Neural progenitor cell (in vitro differentiated cells): ENCODE measurements at regions not wholly inside any gene's neighbourhood (a gene's known extent, or its start where the extent isn't known, plus 50 kb on each side); places are given as distances from the start of the nearest gene placed in this dataset.

Experiments
- DNase-seq: peaks from one replicate; pipeline ENCODE4 v3.0.0-alpha.2; 2016; ENCODE audit warnings: low spot score
- H2AFZ ChIP-seq: fragments of 200-600 bp; sonication (generic); replicated peaks from 2 replicates; pipeline ENCODE4 v1.6.1; 2016; ENCODE audit warnings: antibody characterized with exemption
- H3F3A ChIP-seq: fragments of 200-600 bp; sonication (generic); 2 replicates; pipeline ENCODE4 v1.6.1; 2016; ENCODE audit warnings: antibody characterized with exemption, low read depth
- H3K27ac ChIP-seq: fragments of 200-600 bp; sonication (generic); 2 replicates; pipeline ENCODE4 v1.5.1; 2016; ENCODE audit warnings: mild to moderate bottlenecking
- H3K27me3 ChIP-seq: fragments of 200-600 bp; sonication (generic); 2 replicates; pipeline ENCODE4 v1.6.1; 2016; ENCODE audit warnings: mild to moderate bottlenecking, moderate library complexity
- H3K36me3 ChIP-seq: fragments of 200-600 bp; sonication (generic); 2 replicates; pipeline ENCODE4 v1.5.1; 2016
- H3K4me1 ChIP-seq: fragments of 200-600 bp; sonication (generic); 2 replicates; pipeline ENCODE4 v1.6.1; 2016; ENCODE audit warnings: mixed run types
- H3K4me2 ChIP-seq: fragments of 200-600 bp; sonication (generic); 2 replicates; pipeline ENCODE4 v1.6.1; 2016
- H3K4me3 ChIP-seq: fragments of 200-600 bp; sonication (generic); 2 replicates; pipeline ENCODE4 v1.5.1; 2016
- H3K79me2 ChIP-seq: fragments of 200-600 bp; sonication (generic); 2 replicates; pipeline ENCODE4 v1.6.1; 2016; ENCODE audit warnings: low read depth
- H3K9ac ChIP-seq: fragments of 200-600 bp; sonication (generic); 2 replicates; pipeline ENCODE4 v1.6.1; 2016
- H3K9me3 ChIP-seq: fragments of 200-600 bp; sonication (generic); 2 replicates; pipeline ENCODE4 v1.5.1; 2016; ENCODE audit warnings: low read depth
- H4K20me1 ChIP-seq: fragments of 200-600 bp; sonication (generic); 2 replicates; pipeline ENCODE4 v1.6.1; 2016; ENCODE audit warnings: low read depth
- H3K27ac Mint-ChIP-seq: 3 replicates; pipeline ENCODE4 v1.8.0; 2021; ENCODE audit warnings: mixed read lengths
- H3K27me3 Mint-ChIP-seq: 2 replicates; pipeline ENCODE4 v1.8.0; 2022; ENCODE audit warnings: low read depth, mild to moderate bottlenecking, inconsistent platforms, moderate library complexity, mixed read lengths; ENCODE audit not compliant: insufficient read depth
- H3K36me3 Mint-ChIP-seq: 3 replicates; pipeline ENCODE4 v1.8.0; 2021; ENCODE audit warnings: mixed read lengths
- H3K4me1 Mint-ChIP-seq: 3 replicates; pipeline ENCODE4 v1.8.0; 2021; ENCODE audit warnings: mixed read lengths
- H3K4me3 Mint-ChIP-seq: 3 replicates; pipeline ENCODE4 v1.8.0; 2021; ENCODE audit warnings: mild to moderate bottlenecking, moderate library complexity, mixed read lengths
- H3K9me3 Mint-ChIP-seq: 3 replicates; pipeline ENCODE4 v1.8.0; 2020; ENCODE audit warnings: mixed read lengths
- EZH2 ChIP-seq: fragments of 200-600 bp; sonication (generic); IDR thresholded peaks from 2 replicates; pipeline ENCODE4 v1.6.1; 2017; ENCODE audit warnings: antibody characterized with exemption, mild to moderate bottlenecking, moderate library complexity
- EZH2phosphoT487 ChIP-seq: fragments of 200-600 bp; sonication (generic); IDR thresholded peaks from 2 replicates; pipeline ENCODE4 v1.6.1; 2017; ENCODE audit warnings: antibody characterized with exemption
- TF ChIP-seq, protein P1 (sequence below): fragments of 200-600 bp; sonication (generic); IDR thresholded peaks from 2 replicates; pipeline ENCODE4 v1.5.1; 2017; ENCODE audit warnings: antibody characterized with exemption, mild to moderate bottlenecking

- Mint-ChIP-seq H3K4me3 (no peak overlapping the region), H3K9me3 (peaks cover 4% of the 10 kb centered on the region), H3K27ac (no peak overlapping the region), H3K27me3 (peaks cover 10% of the 10 kb centered on the region), H3K4me1 (peaks cover 55% of the 10 kb centered on the region), H3K36me3 (no peaks in the 10 kb centered on the region)
- Histone ChIP-seq H3K9me3 (peaks cover 5% of the 10 kb centered on the region), H3F3A (peaks cover 54% of the 10 kb centered on the region), H2AFZ (peak overlapping the region; percentile 55), H3K27me3 (no peaks in the 10 kb centered on the region), H3K79me2 (no peaks in the 10 kb centered on the region), H3K4me3 (no peak overlapping the region), H3K9ac (no peak overlapping the region), H3K4me1 (peaks cover 49% of the 10 kb centered on the region), H3K36me3 (no peaks in the 10 kb centered on the region), H3K27ac (peak overlapping the region; percentile 30), H4K20me1 (no peaks in the 10 kb centered on the region), H3K4me2 (peak overlapping the region; percentile 64)
- TF ChIP-seq EZH2 (no peak), EZH2phosphoT487 (no peak)
- TF ChIP-seq, protein P1, sequence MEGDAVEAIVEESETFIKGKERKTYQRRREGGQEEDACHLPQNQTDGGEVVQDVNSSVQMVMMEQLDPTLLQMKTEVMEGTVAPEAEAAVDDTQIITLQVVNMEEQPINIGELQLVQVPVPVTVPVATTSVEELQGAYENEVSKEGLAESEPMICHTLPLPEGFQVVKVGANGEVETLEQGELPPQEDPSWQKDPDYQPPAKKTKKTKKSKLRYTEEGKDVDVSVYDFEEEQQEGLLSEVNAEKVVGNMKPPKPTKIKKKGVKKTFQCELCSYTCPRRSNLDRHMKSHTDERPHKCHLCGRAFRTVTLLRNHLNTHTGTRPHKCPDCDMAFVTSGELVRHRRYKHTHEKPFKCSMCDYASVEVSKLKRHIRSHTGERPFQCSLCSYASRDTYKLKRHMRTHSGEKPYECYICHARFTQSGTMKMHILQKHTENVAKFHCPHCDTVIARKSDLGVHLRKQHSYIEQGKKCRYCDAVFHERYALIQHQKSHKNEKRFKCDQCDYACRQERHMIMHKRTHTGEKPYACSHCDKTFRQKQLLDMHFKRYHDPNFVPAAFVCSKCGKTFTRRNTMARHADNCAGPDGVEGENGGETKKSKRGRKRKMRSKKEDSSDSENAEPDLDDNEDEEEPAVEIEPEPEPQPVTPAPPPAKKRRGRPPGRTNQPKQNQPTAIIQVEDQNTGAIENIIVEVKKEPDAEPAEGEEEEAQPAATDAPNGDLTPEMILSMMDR, result no peak
- peak; percentile 74 for DNase-seq
Measured at GRCh38 chr2:16102358-16102975, 162.1 kb downstream of the MYCN start.

- Mint-ChIP-seq H3K27me3 (peaks cover 7% of the 10 kb centered on the region), H3K4me1 (peaks cover 52% of the 10 kb centered on the region), H3K27ac (peak overlapping the region; percentile 26), H3K9me3 (peaks cover 6% of the 10 kb centered on the region), H3K36me3 (no peaks in the 10 kb centered on the region), H3K4me3 (no peak overlapping the region)
- Histone ChIP-seq H3K27me3 (no peaks in the 10 kb centered on the region), H3K27ac (no peak overlapping the region), H3K4me2 (no peak overlapping the region), H3K79me2 (no peaks in the 10 kb centered on the region), H3K36me3 (no peaks in the 10 kb centered on the region), H3K9ac (no peak overlapping the region), H3K4me1 (peaks cover 41% of the 10 kb centered on the region), H3K9me3 (peaks cover 5% of the 10 kb centered on the region), H2AFZ (no peak overlapping the region), H4K20me1 (no peaks in the 10 kb centered on the region), H3F3A (peaks cover 41% of the 10 kb centered on the region), H3K4me3 (no peak overlapping the region)
- no peak for DNase-seq
- TF ChIP-seq, protein P1, result no peak
Measured at GRCh38 chr2:16101196-16101595, 160.8 kb downstream of the MYCN start.

DNA sequence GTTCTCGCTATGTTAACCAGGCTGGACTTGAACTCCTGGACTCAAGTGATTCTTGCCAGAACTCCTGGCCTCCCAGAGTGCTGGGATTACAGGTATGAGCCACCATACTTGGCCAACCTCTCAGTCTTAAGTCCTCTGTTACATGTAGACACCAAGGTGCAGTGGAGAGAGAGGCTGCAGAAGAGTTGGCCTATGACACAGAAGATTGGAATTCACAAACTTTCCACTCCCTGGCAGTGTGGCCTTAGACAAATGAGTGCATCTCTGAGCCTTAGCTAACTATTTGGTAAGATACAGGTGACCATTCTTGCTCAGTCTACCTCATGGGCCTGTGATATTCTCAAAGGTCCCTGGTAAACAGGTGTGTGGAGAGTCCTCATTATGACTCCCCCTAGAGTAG is 159.7 kb downstream of the MYCN start:
- Histone ChIP-seq H3K4me1 (peaks cover 29% of the 10 kb centered on the region), H3K4me2 (no peak overlapping the region), H3F3A (peaks cover 29% of the 10 kb centered on the region), H3K27ac (no peak overlapping the region), H4K20me1 (no peaks in the 10 kb centered on the region), H3K4me3 (no peak overlapping the region), H3K79me2 (no peaks in the 10 kb centered on the region), H3K27me3 (no peaks in the 10 kb centered on the region), H2AFZ (no peak overlapping the region), H3K9me3 (peaks cover 5% of the 10 kb centered on the region), H3K9ac (no peak overlapping the region), H3K36me3 (no peaks in the 10 kb centered on the region)
- TF ChIP-seq EZH2 (no peak), EZH2phosphoT487 (no peak)
- TF ChIP-seq, protein P1, result no peak
- peaks cover 10% of the 10 kb centered on the region for H3K9me3 Mint-ChIP-seq
- H3K27me3 Mint-ChIP-seq, result peaks cover 9% of the 10 kb centered on the region
- no peak for DNase-seq
- no peaks in the 10 kb centered on the region for H3K36me3 Mint-ChIP-seq
- peaks cover 43% of the 10 kb centered on the region for H3K4me1 Mint-ChIP-seq
- no peak overlapping the region for H3K27ac Mint-ChIP-seq
- no peak overlapping the region for H3K4me3 Mint-ChIP-seq
